ENCODE measurements at regions not wholly inside any gene's neighbourhood (a gene's known extent, or its start where the extent isn't known, plus 50 kb on each side); places are given as distances from the start of the nearest gene placed in this dataset.

- no peak for DNase-seq (ENCODE audit: low read depth)
These were observed 1999.4 kb upstream of the AGA start for GRCh38 chr4:179441596-179441995.

- DNase-seq (ENCODE audit: low read depth): no peak
These were observed 2005.1 kb upstream of the AGA start for GRCh38 chr4:179447308-179447707.

- DNase-seq (ENCODE audit: low read depth): peak; percentile 2
These were observed 2023.0 kb upstream of the AGA start for GRCh38 chr4:179465131-179465797.

DNA sequence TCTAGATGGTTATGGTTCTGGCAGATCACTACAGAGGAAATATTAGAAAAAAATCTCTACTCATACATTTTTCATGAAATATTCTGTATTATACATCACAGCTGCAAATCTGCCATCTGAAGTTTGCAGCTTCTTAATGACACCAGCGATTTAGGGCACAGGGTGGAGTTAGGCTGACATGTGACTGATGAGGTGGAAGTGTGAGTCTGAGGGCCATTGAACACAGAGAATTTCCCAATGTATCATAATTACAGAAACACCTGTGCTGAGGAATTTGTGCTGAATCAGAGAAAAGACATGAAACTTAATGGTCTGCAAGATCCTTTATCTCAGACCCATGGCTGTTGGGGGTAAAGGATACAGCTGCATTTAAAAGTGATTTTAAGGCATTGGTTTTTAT, 2025.6 kb upstream of the AGA start:
- DNase-seq (ENCODE audit: low read depth): no peak

- DNase-seq (ENCODE audit: low read depth): no peak
These were observed 2029.9 kb upstream of the AGA start for GRCh38 chr4:179472164-179472563.

DNA sequence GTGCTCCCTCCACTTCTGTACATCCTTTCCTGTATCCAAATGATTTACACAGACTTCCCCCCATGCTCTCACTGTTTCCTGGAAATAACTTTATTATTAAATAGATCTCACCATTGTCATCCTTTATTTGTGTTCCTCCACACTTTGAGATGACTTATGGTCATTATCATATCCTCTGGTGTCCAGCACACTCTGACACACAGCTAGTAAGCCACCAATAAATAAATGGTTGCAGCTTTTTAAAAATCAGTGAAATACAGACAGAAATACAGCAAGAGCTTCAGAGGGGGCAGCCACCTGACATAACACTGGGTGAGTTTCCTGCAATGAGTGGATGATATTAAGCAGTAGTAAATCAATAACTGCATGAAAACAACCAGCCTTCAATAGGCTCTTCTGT, 2036.4 kb upstream of the AGA start:
- DNase-seq (ENCODE audit: low read depth): no peak

DNA sequence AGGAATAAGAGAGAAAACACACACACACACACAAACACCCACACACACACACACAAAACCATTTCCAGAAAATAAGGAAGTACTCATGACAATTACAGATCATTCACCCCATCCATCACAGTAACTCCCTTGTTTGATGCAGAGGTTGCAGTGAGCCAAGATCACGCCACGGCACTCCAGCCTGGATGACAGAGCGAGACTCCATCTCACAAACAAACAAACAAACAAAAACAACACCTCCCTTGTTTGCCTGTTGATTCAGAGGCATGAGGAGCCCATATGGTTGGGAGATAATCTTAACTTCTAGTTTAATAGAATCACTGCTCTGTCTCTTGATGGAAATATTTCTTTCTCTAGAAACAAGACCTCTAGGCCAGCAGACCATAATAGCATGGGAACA, 2043.5 kb upstream of the AGA start:
- DNase-seq (ENCODE audit: low read depth): no peak

- DNase-seq (ENCODE audit: low read depth): no peak
These were observed 2044.5 kb upstream of the AGA start for GRCh38 chr4:179486570-179487335.

GRCh38 chr4:179492260-179493080, 2050.2 kb upstream of the AGA start:
- DNase-seq (ENCODE audit: low read depth): no peak

- DNase-seq (ENCODE audit: low read depth): no peak
These were observed 2061.7 kb upstream of the AGA start for GRCh38 chr4:179503976-179504375.

- no peak for DNase-seq (ENCODE audit: low read depth)
These were observed 2067.3 kb upstream of the AGA start for GRCh38 chr4:179509489-179509888.

DNA sequence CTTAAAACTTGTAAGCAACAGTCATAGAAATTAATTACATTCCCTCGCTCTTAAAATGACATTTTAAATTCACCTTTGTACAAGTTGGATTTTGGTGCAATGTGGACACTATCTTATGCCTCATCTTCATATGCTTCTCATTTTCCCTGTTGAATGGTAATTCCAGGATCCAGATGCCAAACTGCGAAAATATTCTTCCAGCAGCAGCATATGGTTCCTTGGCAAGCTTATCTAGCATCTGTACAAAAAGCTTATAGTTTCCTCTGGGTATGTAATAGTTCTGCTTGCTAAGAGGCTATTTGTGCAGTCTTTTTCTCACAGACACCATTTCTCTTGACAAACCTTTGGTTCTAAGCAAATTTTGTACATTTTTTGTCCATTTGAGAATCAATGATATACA, 2079.7 kb upstream of the AGA start:
- no peak for DNase-seq (ENCODE audit: low read depth)

GRCh38 chr4:179530958-179531357, 2088.7 kb upstream of the AGA start:
- no peak for DNase-seq (ENCODE audit: low read depth)

DNA sequence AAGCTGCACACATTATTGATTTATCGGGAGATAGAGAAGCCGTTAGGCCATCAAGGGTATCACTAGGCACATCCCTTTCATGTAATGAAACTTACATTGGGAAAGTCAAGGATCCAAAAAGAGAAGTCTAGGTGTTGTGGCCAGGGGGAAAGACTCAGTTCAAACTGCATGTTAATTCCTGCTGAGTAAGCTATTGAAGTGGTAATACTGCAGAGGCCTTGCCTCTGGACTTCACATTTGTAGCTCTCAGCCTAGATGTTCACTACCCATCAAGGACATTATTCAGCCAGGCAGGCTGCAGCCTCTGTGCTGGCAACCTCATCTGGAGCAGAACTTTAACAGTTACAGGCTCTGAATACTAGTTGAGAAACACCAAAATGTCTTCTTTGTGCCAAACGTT, 2094.5 kb upstream of the AGA start:
- no peak for DNase-seq (ENCODE audit: low read depth)

DNA sequence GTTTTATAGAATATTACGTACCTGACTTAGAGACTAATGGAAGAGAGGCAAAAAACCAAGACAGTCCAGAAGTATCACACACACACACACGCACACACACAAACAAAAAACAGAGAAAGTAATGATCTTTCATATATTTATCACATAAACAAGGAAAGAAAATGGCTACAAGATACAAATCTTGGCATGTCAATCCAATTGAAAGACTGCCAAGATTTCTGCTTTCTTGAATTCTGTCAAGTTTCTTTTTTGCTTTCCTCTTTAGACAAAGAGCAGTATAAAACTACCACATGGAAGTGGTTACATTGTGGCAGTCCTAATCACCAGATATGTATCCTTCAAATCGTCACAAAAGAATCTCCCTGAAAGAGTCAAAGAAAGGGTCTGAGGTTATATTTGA, 2097.4 kb upstream of the AGA start:
- no peak for DNase-seq (ENCODE audit: low read depth)

GRCh38 chr4:179543771-179544170, 2101.5 kb upstream of the AGA start:
- DNase-seq (ENCODE audit: low read depth): no peak

- DNase-seq (ENCODE audit: low read depth): no peak
These were observed 2102.3 kb upstream of the AGA start for GRCh38 chr4:179544496-179544895.

DNA sequence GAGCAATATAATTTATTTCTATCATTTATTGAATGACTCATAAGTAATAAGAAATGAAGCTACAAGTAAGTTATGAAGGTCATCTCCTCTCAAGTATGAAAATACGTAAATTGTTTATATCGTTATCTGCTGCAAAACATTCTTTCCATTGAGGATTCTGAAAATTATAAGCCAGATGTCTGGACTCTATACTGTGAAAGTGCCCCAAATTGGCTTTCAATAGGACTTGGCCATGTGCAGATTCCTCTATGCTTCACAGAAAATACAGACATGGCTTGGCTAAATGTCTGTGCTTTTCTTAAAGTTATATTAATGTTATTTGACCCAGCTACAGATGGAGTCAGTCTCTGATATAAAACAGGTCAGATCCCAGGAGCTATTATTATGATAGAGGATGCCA, 2109.9 kb upstream of the AGA start:
- DNase-seq (ENCODE audit: low read depth): no peak

- DNase-seq (ENCODE audit: low read depth): no peak
These were observed 2121.5 kb upstream of the AGA start for GRCh38 chr4:179563741-179564140.

DNA sequence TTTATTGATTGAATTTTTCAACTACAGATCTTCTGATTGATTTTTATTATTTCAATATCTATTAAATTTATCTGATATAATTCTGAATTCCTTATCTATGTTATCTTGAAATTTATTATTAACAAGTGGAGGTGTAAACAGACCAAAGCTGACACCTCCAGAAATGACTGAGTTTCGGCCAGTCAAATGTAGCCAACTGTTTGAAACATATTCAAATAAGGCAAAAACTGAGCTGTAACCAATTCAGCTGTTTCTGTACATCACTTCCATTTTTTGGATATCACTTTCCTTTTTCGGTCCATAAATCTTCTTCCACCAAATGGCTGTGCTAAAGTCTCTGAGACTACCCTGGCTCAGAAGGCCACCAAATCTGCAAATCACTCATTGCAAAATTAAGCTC, 2127.3 kb upstream of the AGA start:
- no peak for DNase-seq (ENCODE audit: low read depth)

GRCh38 chr4:179582164-179582905, 2140.1 kb upstream of the AGA start:
- no peak for DNase-seq (ENCODE audit: low read depth)

DNA sequence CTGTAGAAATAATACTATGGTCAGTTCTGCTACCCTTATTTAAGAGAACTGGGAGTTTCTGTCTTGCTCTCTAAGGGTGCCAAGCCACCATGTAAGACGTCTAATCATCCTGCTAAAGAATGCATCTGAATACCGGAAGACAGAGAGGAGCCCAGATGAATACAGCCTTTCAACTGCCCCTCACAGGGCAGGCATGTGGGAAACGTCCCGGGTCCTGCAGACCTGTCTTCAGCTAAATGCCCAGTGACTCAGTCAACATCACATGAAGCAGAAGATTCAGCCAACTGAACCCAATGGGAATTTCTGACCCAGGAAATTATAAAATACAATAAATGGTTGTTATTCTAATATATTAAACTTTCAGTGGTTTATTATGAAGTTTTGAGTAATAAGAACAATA, 2141.0 kb upstream of the AGA start:
- DNase-seq (ENCODE audit: low read depth): no peak

All from HS-5 (cell line).